Loucy (cell line): ENCODE measurements at regions not wholly inside any gene's neighbourhood (a gene's known extent, or its start where the extent isn't known, plus 50 kb on each side); places are given as distances from the start of the nearest gene placed in this dataset.

Experiments used
- H2AFZ ChIP-seq: fragments of 200-600 bp; sonication (generic); 2 replicates; pipeline ENCODE4 v1.6.0; 2016; ENCODE audit warnings: antibody characterized with exemption, mild to moderate bottlenecking, low read length, moderate library complexity
- H3F3A ChIP-seq: fragments of 200-600 bp; 2 replicates; pipeline ENCODE4 v1.6.0; 2016; ENCODE audit warnings: antibody characterized with exemption, low read depth, mild to moderate bottlenecking
- H3K27me3 ChIP-seq: fragments of 200-600 bp; sonication (generic); 2 replicates; pipeline ENCODE4 v1.6.1; 2014; ENCODE audit warnings: low read length, mild to moderate bottlenecking; ENCODE audit not compliant: insufficient read depth, poor library complexity, severe bottlenecking
- H3K36me3 ChIP-seq: fragments of 200-600 bp; sonication (generic); 2 replicates; pipeline ENCODE4 v1.6.1; 2016; ENCODE audit warnings: low read length; ENCODE audit not compliant: insufficient read depth
- H3K4me1 ChIP-seq: fragments of 200-600 bp; sonication (generic); 2 replicates; pipeline ENCODE4 v1.5.1; 2014; ENCODE audit warnings: low read length, mild to moderate bottlenecking; ENCODE audit not compliant: insufficient read depth, poor library complexity, severe bottlenecking
- H3K4me2 ChIP-seq: fragments of 200-600 bp; sonication (generic); 2 replicates; pipeline ENCODE4 v1.6.0; 2014; ENCODE audit warnings: antibody characterized with exemption, low read length, low read depth, mild to moderate bottlenecking; ENCODE audit not compliant: poor library complexity, severe bottlenecking
- H3K4me3 ChIP-seq: fragments of 200-600 bp; sonication (generic); 2 replicates; pipeline ENCODE4 v1.5.1; 2014; ENCODE audit warnings: low read length, mild to moderate bottlenecking, mixed read lengths; ENCODE audit not compliant: poor library complexity, severe bottlenecking
- H3K79me2 ChIP-seq: fragments of 200-600 bp; sonication (generic); 2 replicates; pipeline ENCODE4 v1.6.1; 2014; ENCODE audit warnings: low read length; ENCODE audit not compliant: insufficient read depth
- H3K9ac ChIP-seq: fragments of 200-600 bp; sonication (generic); 2 replicates; pipeline ENCODE4 v1.6.0; 2014; ENCODE audit warnings: mild to moderate bottlenecking, low read depth, low read length, moderate library complexity; ENCODE audit not compliant: poor library complexity, severe bottlenecking
- H3K9me2 ChIP-seq: fragments of 200-600 bp; sonication (generic); replicated peaks from 2 replicates; pipeline ENCODE4 v1.6.1; 2016; ENCODE audit warnings: low read depth, low read length, mixed read lengths
- H3K9me3 ChIP-seq: fragments of 200-600 bp; sonication (generic); 2 replicates; pipeline ENCODE4 v1.6.1; 2014; ENCODE audit warnings: mild to moderate bottlenecking, antibody characterized with exemption, low read length, low read depth; ENCODE audit not compliant: insufficient read depth
- H4K20me1 ChIP-seq: fragments of 200-600 bp; sonication (generic); 2 replicates; pipeline ENCODE4 v1.6.0; 2014; ENCODE audit warnings: antibody characterized with exemption, low read length, mild to moderate bottlenecking; ENCODE audit not compliant: insufficient read depth, poor library complexity, severe bottlenecking
- EZH2phosphoT487 ChIP-seq: fragments of 200-600 bp; IDR thresholded peaks from 2 replicates; pipeline ENCODE4 v1.6.1; 2018; ENCODE audit warnings: antibody characterized with exemption, mild to moderate bottlenecking, moderate library complexity, borderline replicate concordance
- TF ChIP-seq, protein P1 (sequence below): fragments of 200-600 bp; sonication (generic); conservative IDR thresholded peaks from 2 replicates; pipeline ENCODE4 v1.5.1; 2014; ENCODE audit warnings: mild to moderate bottlenecking, antibody characterized with exemption, low read length

DNA sequence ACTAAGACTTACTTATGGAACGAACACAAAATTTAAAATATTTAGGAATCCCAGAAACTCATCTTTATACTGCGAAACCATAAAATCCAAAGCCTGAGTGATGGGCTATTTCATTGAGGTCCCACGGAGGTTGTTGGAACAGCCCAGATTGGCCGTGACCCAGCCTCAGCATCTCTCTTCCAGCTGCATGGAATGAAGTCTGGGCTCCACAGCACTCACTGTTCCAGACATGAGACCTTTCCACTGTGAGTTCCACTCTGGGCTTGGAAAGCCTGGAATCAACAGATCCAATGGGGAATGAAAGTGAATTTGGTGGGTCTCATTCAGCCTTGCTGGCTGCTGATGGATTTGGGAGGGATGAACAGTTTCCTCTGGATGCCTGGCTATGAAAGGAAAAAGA lies 184.9 kb downstream of the EMX2 start:
- Histone ChIP-seq H4K20me1 (no peaks in the 10 kb centered on the region), H3K4me2 (no peak overlapping the region), H3K9me3 (no peaks in the 10 kb centered on the region), H3K4me1 (no peaks in the 10 kb centered on the region), H3K79me2 (no peaks in the 10 kb centered on the region), H3K9ac (no peak overlapping the region), H3K4me3 (no peak overlapping the region), H3K36me3 (no peaks in the 10 kb centered on the region), H3K27me3 (no peaks in the 10 kb centered on the region), H2AFZ (no peak overlapping the region), H3K9me2 (no peaks in the 10 kb centered on the region), H3F3A (no peaks in the 10 kb centered on the region)
- TF ChIP-seq EZH2phosphoT487, result no peak
- TF ChIP-seq, protein P1, sequence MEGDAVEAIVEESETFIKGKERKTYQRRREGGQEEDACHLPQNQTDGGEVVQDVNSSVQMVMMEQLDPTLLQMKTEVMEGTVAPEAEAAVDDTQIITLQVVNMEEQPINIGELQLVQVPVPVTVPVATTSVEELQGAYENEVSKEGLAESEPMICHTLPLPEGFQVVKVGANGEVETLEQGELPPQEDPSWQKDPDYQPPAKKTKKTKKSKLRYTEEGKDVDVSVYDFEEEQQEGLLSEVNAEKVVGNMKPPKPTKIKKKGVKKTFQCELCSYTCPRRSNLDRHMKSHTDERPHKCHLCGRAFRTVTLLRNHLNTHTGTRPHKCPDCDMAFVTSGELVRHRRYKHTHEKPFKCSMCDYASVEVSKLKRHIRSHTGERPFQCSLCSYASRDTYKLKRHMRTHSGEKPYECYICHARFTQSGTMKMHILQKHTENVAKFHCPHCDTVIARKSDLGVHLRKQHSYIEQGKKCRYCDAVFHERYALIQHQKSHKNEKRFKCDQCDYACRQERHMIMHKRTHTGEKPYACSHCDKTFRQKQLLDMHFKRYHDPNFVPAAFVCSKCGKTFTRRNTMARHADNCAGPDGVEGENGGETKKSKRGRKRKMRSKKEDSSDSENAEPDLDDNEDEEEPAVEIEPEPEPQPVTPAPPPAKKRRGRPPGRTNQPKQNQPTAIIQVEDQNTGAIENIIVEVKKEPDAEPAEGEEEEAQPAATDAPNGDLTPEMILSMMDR, result no peak

DNA sequence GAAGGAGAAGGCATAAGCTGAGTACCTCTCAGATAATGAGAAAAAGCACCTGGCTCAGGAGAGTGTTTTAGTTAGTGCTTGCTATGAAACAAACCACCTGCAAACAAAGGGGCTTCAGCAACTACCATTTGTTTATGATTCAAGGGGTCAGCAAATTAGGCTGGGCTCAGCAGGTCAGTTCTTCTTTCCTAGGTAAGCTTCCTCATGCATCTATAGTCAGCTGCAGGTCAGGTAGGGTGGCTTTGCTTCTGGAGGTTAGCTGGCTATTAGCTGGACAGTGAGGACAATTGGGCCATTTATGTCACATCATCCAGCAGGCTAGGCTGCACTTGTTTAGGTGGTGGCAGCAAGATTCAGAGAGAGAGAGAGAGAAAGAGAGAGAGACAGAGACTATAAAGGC lies 185.5 kb downstream of the EMX2 start:
- no peaks in the 10 kb centered on the region for H4K20me1 ChIP-seq
- H3K9me3 ChIP-seq, result no peaks in the 10 kb centered on the region
- H3K4me3 ChIP-seq, result no peak overlapping the region
- no peaks in the 10 kb centered on the region for H3K9me2 ChIP-seq
- TF ChIP-seq EZH2phosphoT487, result no peak
- TF ChIP-seq, protein P1, result no peak
- no peak overlapping the region for H3K4me2 ChIP-seq
- H3F3A ChIP-seq, result no peaks in the 10 kb centered on the region
- no peaks in the 10 kb centered on the region for H3K79me2 ChIP-seq
- no peaks in the 10 kb centered on the region for H3K27me3 ChIP-seq
- H3K36me3 ChIP-seq, result no peaks in the 10 kb centered on the region
- H3K4me1 ChIP-seq, result no peaks in the 10 kb centered on the region
- no peak overlapping the region for H2AFZ ChIP-seq
- H3K9ac ChIP-seq, result no peak overlapping the region

DNA sequence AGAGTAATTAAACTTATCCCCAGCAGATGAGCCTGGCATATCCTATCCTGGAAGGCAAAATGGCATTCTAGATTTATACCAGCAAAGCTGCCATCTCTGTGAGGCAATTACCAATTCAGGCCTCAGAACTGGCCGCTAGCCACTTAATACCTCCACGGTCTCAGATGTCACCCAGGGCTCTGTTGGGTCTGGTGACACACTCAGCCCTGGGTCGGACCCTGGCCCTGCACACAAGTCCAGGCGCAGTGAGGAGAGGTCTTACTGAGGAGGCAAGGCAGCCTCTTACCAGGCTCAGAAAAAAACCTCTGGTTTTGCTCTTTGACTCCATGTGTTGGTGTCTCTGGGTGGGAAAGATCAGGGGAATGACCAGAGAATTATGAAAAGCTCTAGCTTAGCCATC lies 186.6 kb downstream of the EMX2 start:
- H3K9ac ChIP-seq, result no peak overlapping the region
- no peak overlapping the region for H3K4me2 ChIP-seq
- H3K27me3 ChIP-seq, result no peaks in the 10 kb centered on the region
- H3K4me1 ChIP-seq, result no peaks in the 10 kb centered on the region
- TF ChIP-seq, protein P1, result no peak
- TF ChIP-seq EZH2phosphoT487, result no peak
- H4K20me1 ChIP-seq, result no peaks in the 10 kb centered on the region
- no peaks in the 10 kb centered on the region for H3F3A ChIP-seq
- H2AFZ ChIP-seq, result no peak overlapping the region
- H3K36me3 ChIP-seq, result no peaks in the 10 kb centered on the region
- no peaks in the 10 kb centered on the region for H3K9me3 ChIP-seq
- no peak overlapping the region for H3K4me3 ChIP-seq
- H3K79me2 ChIP-seq, result no peaks in the 10 kb centered on the region
- no peaks in the 10 kb centered on the region for H3K9me2 ChIP-seq
